Hepatocyte (in vitro differentiated cells): ENCODE measurements at regions not wholly inside any gene's neighbourhood (a gene's known extent, or its start where the extent isn't known, plus 50 kb on each side); places are given as distances from the start of the nearest gene placed in this dataset.

Experiments used
- CTCF ChIP-seq: fragments of 200-600 bp; sonication (generic); IDR thresholded peaks from 2 replicates; pipeline ENCODE4 v1.5.1; 2016; ENCODE audit warnings: antibody characterized with exemption, mild to moderate bottlenecking; ENCODE audit not compliant: poor library complexity
- EZH2 ChIP-seq: fragments of 200-600 bp; sonication (generic); IDR thresholded peaks from 2 replicates; pipeline ENCODE4 v1.6.1; 2016; ENCODE audit warnings: antibody characterized with exemption, mild to moderate bottlenecking, borderline replicate concordance

GRCh38 chr18:1806884-1807615 is 764.3 kb downstream of the METTL4 start:
- no peak for TF ChIP-seq CTCF
- no peak for TF ChIP-seq EZH2
